Left lung (tissue), 4 donors: ENCODE measurements at regions not wholly inside any gene's neighbourhood (a gene's known extent, or its start where the extent isn't known, plus 50 kb on each side); places are given as distances from the start of the nearest gene placed in this dataset.

Experiments
- ATAC-seq: fragments of 200-7000 bp; cut with Tn5 transposase; one replicate; pipeline ENCODE4 v1.9.1; 2020; ENCODE audit warnings: moderate library complexity
- DNase-seq, 4 donors: peaks; one replicate each; pipeline ENCODE4 v3.0.0-alpha.2; 2013 to 2020
- H3K27ac ChIP-seq, 2 donors: fragments of 200-600 bp; sonication (generic) in 1 of 2; one replicate each; pipeline versions ENCODE4 v1.5.0 to v1.8.0; 2020 to 2021
- H3K27me3 ChIP-seq, 2 donors: fragments of 200-600 bp; sonication (generic) in 1 of 2; one replicate each; pipeline versions ENCODE4 v1.5.0 to v1.8.0; 2020 to 2021
- H3K36me3 ChIP-seq, 2 donors: fragments of 200-600 bp; sonication (generic) in 1 of 2; one replicate each; pipeline versions ENCODE4 v1.5.0 to v1.8.0; 2020 to 2021
- H3K4me1 ChIP-seq, 2 donors: fragments of 200-600 bp; one replicate each; pipeline ENCODE4 v1.8.0; 2021
- H3K4me3 ChIP-seq, 2 donors: fragments of 200-600 bp; sonication (generic) in 1 of 2; one replicate each; pipeline versions ENCODE4 v1.5.0 to v1.8.0; 2020 to 2021; ENCODE audit warnings: mild to moderate bottlenecking in 1 of 2
- H3K9me3 ChIP-seq, 2 donors: fragments of 200-600 bp; sonication (generic) in 1 of 2; one replicate each; pipeline versions ENCODE4 v1.5.0 to v1.8.0; 2020 to 2021
- intact Hi-C, 2 donors: fragments of 100-400 bp; cut with DNase I; formaldehyde crosslinking; loops; one replicate each; pipeline versions ENCODE4 v1.11.2 to v1.14.2; 2022
- TF ChIP-seq, protein P1 (sequence below), 2 donors: fragments of 200-600 bp; sonication (generic) in 1 of 2; IDR thresholded peaks; one replicate each; pipeline versions ENCODE4 v1.5.0 to v1.8.0; 2021; ENCODE audit warnings: antibody characterized with exemption in 2 of 2
- donor health status: DM: no; HTN: yes; CAD: no.
- donor health status: DM: no; HTN: no; CAD: no.

DNA sequence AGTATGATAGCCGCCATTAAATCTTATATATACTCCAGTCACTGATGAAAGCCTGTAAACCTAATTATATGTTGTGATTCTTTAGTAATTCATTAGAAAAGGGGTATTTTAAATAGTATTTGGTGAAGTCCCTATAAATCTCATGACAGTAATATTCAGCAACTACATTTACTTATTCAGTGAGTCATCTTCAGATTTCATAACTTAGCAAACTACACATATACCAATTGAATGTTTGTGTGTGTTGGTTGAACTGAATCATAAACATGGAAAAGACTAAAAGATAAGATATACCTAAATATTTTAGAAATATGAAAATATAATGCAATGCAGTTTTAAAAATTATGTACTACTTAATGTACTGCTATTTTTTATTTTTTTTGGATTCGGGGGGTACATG is 1050.4 kb downstream of the MAT2B start:
- Histone ChIP-seq H3K27ac (no peak overlapping the region), H3K4me1 (no peaks in the 10 kb centered on the region), H3K36me3 (no peaks in the 10 kb centered on the region), H3K9me3 (no peaks in the 10 kb centered on the region), H3K4me3 (no peak overlapping the region), H3K27me3 (no peaks in the 10 kb centered on the region)
- TF ChIP-seq, protein P1, sequence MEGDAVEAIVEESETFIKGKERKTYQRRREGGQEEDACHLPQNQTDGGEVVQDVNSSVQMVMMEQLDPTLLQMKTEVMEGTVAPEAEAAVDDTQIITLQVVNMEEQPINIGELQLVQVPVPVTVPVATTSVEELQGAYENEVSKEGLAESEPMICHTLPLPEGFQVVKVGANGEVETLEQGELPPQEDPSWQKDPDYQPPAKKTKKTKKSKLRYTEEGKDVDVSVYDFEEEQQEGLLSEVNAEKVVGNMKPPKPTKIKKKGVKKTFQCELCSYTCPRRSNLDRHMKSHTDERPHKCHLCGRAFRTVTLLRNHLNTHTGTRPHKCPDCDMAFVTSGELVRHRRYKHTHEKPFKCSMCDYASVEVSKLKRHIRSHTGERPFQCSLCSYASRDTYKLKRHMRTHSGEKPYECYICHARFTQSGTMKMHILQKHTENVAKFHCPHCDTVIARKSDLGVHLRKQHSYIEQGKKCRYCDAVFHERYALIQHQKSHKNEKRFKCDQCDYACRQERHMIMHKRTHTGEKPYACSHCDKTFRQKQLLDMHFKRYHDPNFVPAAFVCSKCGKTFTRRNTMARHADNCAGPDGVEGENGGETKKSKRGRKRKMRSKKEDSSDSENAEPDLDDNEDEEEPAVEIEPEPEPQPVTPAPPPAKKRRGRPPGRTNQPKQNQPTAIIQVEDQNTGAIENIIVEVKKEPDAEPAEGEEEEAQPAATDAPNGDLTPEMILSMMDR (IDR thresholded peaks at IDR 0.05), result no peak
- ATAC-seq (no peak), DNase-seq (no peak)
- intact Hi-C loops, result no loop called here

DNA sequence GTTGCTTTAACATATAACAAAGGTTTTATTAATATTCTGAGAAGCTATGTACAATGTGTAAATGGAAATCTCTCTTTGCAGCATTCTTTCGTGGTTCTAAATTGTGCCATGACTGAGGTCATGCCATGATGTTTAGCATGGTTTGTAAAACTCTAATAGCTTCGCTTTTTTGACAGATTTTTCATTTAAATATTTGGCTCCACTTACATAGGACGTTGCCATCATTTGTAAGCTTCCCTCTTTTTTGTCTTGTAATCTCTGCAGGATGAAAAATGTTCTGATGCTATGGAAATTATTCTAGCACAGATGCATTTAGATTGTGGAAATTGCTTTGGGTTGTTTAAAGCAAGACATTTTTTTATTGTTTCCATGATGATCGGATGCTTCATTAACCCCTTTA is 1054.8 kb downstream of the MAT2B start:
- intact Hi-C loops, result no loop called here
- Histone ChIP-seq H3K4me3 (no peak overlapping the region), H3K4me1 (no peaks in the 10 kb centered on the region), H3K36me3 (no peaks in the 10 kb centered on the region), H3K27ac (no peak overlapping the region), H3K9me3 (no peaks in the 10 kb centered on the region), H3K27me3 (no peaks in the 10 kb centered on the region)
- DNase-seq (no peak), ATAC-seq (no peak)
- TF ChIP-seq, protein P1 (IDR thresholded peaks at IDR 0.05), result no peak

DNA sequence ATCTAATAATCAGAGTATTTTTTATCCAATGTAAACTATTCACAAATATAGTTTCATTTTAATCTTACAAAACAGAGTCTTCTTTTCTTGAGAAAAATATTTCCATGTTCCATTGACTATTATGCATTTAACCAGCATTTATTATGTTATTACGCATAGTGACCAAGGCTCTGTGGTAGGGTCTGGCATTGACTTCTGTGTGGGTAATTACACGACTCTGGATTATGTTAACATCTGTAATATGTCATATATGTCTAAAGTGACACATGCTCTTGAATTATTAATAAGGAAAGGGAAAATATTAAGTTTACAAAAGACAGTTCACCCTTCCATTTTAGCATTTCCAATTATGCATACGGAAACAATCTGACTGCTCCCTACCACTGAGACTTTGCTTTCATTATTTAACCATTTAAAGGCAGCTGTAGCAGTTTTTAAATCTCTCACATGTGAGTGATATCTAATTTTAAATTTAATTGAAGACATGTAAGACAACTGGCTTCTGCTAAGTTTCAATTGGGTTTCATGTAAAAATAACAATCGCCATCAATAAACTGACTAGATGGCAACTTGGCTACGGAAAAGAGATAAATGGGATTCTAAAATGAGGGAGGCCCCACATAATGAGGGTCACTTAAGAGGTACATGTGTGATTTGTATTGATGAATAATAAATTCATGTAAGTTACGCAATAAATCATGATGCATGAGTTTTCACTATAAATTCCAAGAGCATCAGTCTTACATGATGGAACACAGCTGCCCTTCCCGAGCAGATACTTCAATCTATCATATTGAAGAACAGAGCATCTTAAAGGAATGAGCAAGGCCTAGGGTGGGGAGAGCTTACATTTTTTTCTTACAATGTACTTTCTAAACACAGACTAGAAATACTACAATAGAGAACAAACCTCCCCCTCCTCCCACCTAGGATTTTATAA is 1056.8 kb downstream of the MAT2B start:
- no peak overlapping the region for H3K27ac ChIP-seq
- H3K36me3 ChIP-seq, result no peaks in the 10 kb centered on the region
- H3K27me3 ChIP-seq, result no peaks in the 10 kb centered on the region
- H3K4me3 ChIP-seq, result no peak overlapping the region
- DNase-seq (no peak), ATAC-seq (no peak)
- TF ChIP-seq, protein P1 (IDR thresholded peaks at IDR 0.05), result no peak
- H3K9me3 ChIP-seq, result no peaks in the 10 kb centered on the region
- intact Hi-C loops, result no loop called here
- no peaks in the 10 kb centered on the region for H3K4me1 ChIP-seq

DNA sequence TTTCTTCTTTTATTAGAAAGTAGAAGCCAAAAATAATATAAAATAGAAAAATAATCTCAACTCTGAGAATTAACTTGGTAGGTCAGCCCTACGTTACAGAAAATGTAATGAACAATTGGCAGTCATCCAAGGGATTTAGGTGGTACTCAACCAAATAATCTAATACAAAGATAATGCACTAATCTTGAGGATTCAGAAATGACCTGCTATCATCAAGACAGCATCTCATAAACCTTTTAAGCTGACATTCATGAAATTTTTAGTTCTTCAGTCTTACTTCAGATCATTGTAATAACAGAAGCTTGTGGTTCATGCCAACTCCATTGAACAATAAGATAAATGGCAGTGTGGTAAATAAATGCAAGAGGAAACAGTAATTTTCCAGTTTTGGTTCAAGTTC is 1058.0 kb downstream of the MAT2B start:
- Histone ChIP-seq H3K9me3 (no peaks in the 10 kb centered on the region), H3K27ac (no peak overlapping the region), H3K27me3 (no peaks in the 10 kb centered on the region), H3K36me3 (no peaks in the 10 kb centered on the region), H3K4me3 (no peak overlapping the region), H3K4me1 (no peaks in the 10 kb centered on the region)
- TF ChIP-seq, protein P1 (IDR thresholded peaks at IDR 0.05), result no peak
- DNase-seq (no peak), ATAC-seq (no peak)
- intact Hi-C loops, result no loop called here

DNA sequence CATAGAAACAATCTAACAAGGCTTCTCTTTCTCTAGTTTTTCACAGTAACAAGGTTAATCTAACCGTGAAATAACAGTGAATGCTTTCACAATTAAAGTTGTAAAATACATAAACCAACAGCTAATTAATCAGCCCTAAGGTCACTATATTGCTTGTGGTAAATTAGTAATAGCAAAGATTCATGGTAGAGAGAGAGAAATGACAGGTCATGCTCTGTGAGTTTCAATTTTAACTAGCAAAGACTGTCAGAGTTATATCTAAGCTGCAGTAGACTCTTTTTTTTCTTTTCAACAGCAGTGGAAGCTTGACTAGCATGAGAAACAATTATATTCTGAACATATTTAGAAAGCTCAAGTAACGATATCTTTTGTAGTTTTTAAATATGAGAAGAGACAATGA is 1068.0 kb downstream of the MAT2B start:
- TF ChIP-seq, protein P1 (IDR thresholded peaks at IDR 0.05), result no peak
- no peak overlapping the region for H3K27ac ChIP-seq
- intact Hi-C loops, result no loop called here
- no peaks in the 10 kb centered on the region for H3K4me1 ChIP-seq
- H3K36me3 ChIP-seq, result no peaks in the 10 kb centered on the region
- H3K9me3 ChIP-seq, result no peaks in the 10 kb centered on the region
- DNase-seq, result no peak
- H3K27me3 ChIP-seq, result no peaks in the 10 kb centered on the region
- no peak for ATAC-seq
- no peak overlapping the region for H3K4me3 ChIP-seq
